K562 (cell line): ENCODE measurements at regions not wholly inside any gene's neighbourhood (a gene's known extent, or its start where the extent isn't known, plus 50 kb on each side); places are given as distances from the start of the nearest gene placed in this dataset.

ENCODE experiments used
- ATAC-seq: fragments of 200-7000 bp; cut with Tn5 transposase; 3 replicates; pipeline ENCODE4 v1.9.1; 2020; ENCODE audit warnings: moderate library complexity
- BruUV-seq: library from RNA; stranded (reverse); fragments of 400-500 nt; replicated peaks from 2 replicates; lab custom pipeline; 2021; lab: Mats Ljungman, UMichigan
- CTCF ChIA-PET: fragments of 300-600 bp; formaldehyde crosslinking; extraction: SDS; loops from one replicate; lab custom pipeline; 2021; ENCODE audit warnings: low intra/inter-chr PET ratio; lab: Yijun Ruan, JAX
- POLR2A ChIA-PET: fragments of 300-600, 350-650 bp; sonication (Branson Sonifier 250); formaldehyde crosslinking; extraction: SDS; loops from one replicate; lab custom pipeline; 2021; ENCODE audit warnings: antibody characterized with exemption, inconsistent platforms; lab: Yijun Ruan, JAX
- DNase-seq, 4 experiments: peaks; one replicate each; pipeline versions ENCODE4 v3.0.0 to v3.0.0-alpha.2; 2011 to 2018; ENCODE audit warnings: low spot score in 3 of 4, mixed read lengths in 3 of 4; ENCODE audit errors: extremely low read depth in 1 of 4
- FAIRE-seq: peaks from 2 replicates; lab custom pipeline; 2011; peaks lifted over from hg19 to GRCh38; lab: Jason Lieb, UNC
- H2AFZ ChIP-seq: 2 replicates; pipeline ENCODE4 v1.6.0; 2011; ENCODE audit warnings: low read depth, low read length, control low read depth, inconsistent platforms
- H3K27ac ChIP-seq: fragments of 200-600 bp; 3 replicates; pipeline ENCODE4 v1.8.0; 2011; ENCODE audit warnings: low read depth, mild to moderate bottlenecking, control low read depth, inconsistent platforms, low read length, moderate library complexity, mixed read lengths; ENCODE audit errors: extremely low read depth
- H3K27me3 ChIP-seq, 2 experiments: fragments of 300-600 bp in 1 of 2; 2 replicates in 1 of 2; 3 replicates in 1 of 2; pipeline versions ENCODE4 v1.6.0 to v1.8.0; 2011; ENCODE audit warnings: inconsistent platforms in 2 of 2, low read length in 2 of 2, mild to moderate bottlenecking in 1 of 2, mixed read lengths in 1 of 2, moderate library complexity in 1 of 2; ENCODE audit not compliant: control insufficient read depth in 2 of 2, insufficient read depth in 2 of 2
- H3K36me3 ChIP-seq: fragments of 300-600 bp; 3 replicates; pipeline ENCODE4 v1.8.0; 2011; ENCODE audit warnings: mild to moderate bottlenecking, low read length, inconsistent platforms; ENCODE audit not compliant: control insufficient read depth, insufficient read depth
- H3K4me1 ChIP-seq, 2 experiments: fragments of 200-600 bp in 1 of 2; replicated peaks in 1 of 2; 2 replicates in 1 of 2; 3 replicates in 1 of 2; pipeline versions ENCODE4 v1.5.1 to v1.8.0; 2011; ENCODE audit warnings: inconsistent platforms in 2 of 2, low read length in 2 of 2, mild to moderate bottlenecking in 1 of 2, mixed read lengths in 1 of 2, moderate library complexity in 1 of 2; ENCODE audit not compliant: control insufficient read depth in 2 of 2, insufficient read depth in 2 of 2
- H3K4me2 ChIP-seq: 2 replicates; pipeline ENCODE4 v1.6.1; 2011; ENCODE audit warnings: low read length, control low read depth, inconsistent platforms, mixed read lengths; ENCODE audit not compliant: insufficient read depth
- H3K4me3 ChIP-seq: fragments of 200-600 bp; sonication (generic), shearing (Covaris generic); 2 replicates; pipeline ENCODE4 v1.5.1; 2016; ENCODE audit warnings: control low read depth, inconsistent platforms
- H3K79me2 ChIP-seq: fragments of 200-600 bp; 3 replicates; pipeline ENCODE4 v1.8.0; 2011; ENCODE audit warnings: low read length, inconsistent platforms; ENCODE audit not compliant: control insufficient read depth, insufficient read depth
- H3K9ac ChIP-seq, 2 experiments: 2 replicates each; pipeline versions ENCODE4 v1.6.0 to v1.6.1; 2011; ENCODE audit warnings: low read depth in 2 of 2, low read length in 2 of 2, control low read depth in 1 of 2, inconsistent platforms in 1 of 2, mild to moderate bottlenecking in 1 of 2, mixed read lengths in 1 of 2; ENCODE audit not compliant: insufficient read depth in 1 of 2
- H3K9me1 ChIP-seq: one replicate; pipeline ENCODE4 v1.6.0; 2011; ENCODE audit warnings: inconsistent platforms, mild to moderate bottlenecking, low read length, moderate library complexity; ENCODE audit not compliant: control insufficient read depth, insufficient read depth
- H3K9me3 ChIP-seq: replicated peaks from 2 replicates; pipeline ENCODE4 v1.5.1; 2011; ENCODE audit warnings: low read depth, low read length, inconsistent platforms; ENCODE audit not compliant: control insufficient read depth, insufficient read depth
- H4K20me1 ChIP-seq: replicated peaks from 2 replicates; pipeline ENCODE4 v1.6.1; 2011; ENCODE audit warnings: low read length, inconsistent platforms, mixed read lengths; ENCODE audit not compliant: control insufficient read depth, insufficient read depth
- MEF2A ChIP-seq: IDR thresholded peaks from 2 replicates; pipeline ENCODE4 v1.6.1; 2011; ENCODE audit warnings: low read depth, mild to moderate bottlenecking, low read length, moderate library complexity; ENCODE audit not compliant: control insufficient read depth
- PREB ChIP-seq: sonication (generic); formaldehyde crosslinking; IDR thresholded peaks from 2 replicates; pipeline ENCODE4 v1.8.1; 2023; ENCODE audit warnings: mild to moderate bottlenecking, missing genetic modification reagents
- SNAPC5 ChIP-seq: fragments of 250-450 bp; sonication (Bioruptor Pico); IDR thresholded peaks from 2 replicates; pipeline ENCODE4 v1.8.0; 2021; ENCODE audit warnings: moderate library complexity, mild to moderate bottlenecking, inconsistent platforms
- ZNF224 ChIP-seq: sonication (generic); formaldehyde crosslinking; IDR thresholded peaks from 2 replicates; pipeline ENCODE4 v1.8.0; 2022; ENCODE audit warnings: mild to moderate bottlenecking, missing genetic modification reagents
- ZNF318 ChIP-seq, 2 experiments: fragments of 450-650 bp; IDR thresholded peaks; 2 replicates each; pipeline ENCODE4 v1.6.1; 2016; ENCODE audit warnings: mild to moderate bottlenecking in 2 of 2, borderline replicate concordance in 1 of 2, low read depth in 1 of 2, moderate library complexity in 1 of 2
- WGBS: fragments of 100-300 bp; shearing (Covaris generic); methylation state at CpG from one replicate; pipeline ENCODE4 v1.1.6; 2016; ENCODE audit warnings: low coverage, mixed read lengths; ENCODE audit not compliant: insufficient coverage; ENCODE audit errors: missing lambda C conversion rate; 5-methylcytosine and 5-hydroxymethylcytosine counted together
- in situ Hi-C: fragments of 300-500 bp; cut with MboI; formaldehyde crosslinking; loops from 4 replicates; pipeline ENCODE4 v1.15.0; 2018; ENCODE audit warnings: inconsistent platforms, mixed read lengths
- intact Hi-C: fragments of 100-400 bp; cut with micrococcal nuclease; formaldehyde crosslinking; loops from 2 replicates; pipeline ENCODE4 v1.14.2; 2022

GRCh38 chr2:194328456-194328855 lies 1328.6 kb upstream of the SLC39A10 start (continued):
- TF ChIP-seq PREB = no peak

GRCh38 chr2:194327196-194327888 lies 1329.7 kb upstream of the SLC39A10 start:
- Histone ChIP-seq H2AFZ (no peak overlapping the region), H3K9ac (no peak overlapping the region), H3K79me2 (no peaks in the 10 kb centered on the region), H3K36me3 (no peaks in the 10 kb centered on the region), H3K9me1 (no peaks in the 10 kb centered on the region), H3K27me3 (no peaks in the 10 kb centered on the region), H3K9me3 (no peaks in the 10 kb centered on the region), H4K20me1 (no peaks in the 10 kb centered on the region), H3K4me1 (no peaks in the 10 kb centered on the region), H3K4me2 (no peak overlapping the region), H3K4me3 (no peak overlapping the region), H3K27ac (no peak overlapping the region)
- WGBS = 0% methylated on average over 14 of the region's 25 CpGs
- ChIA-PET CTCF (no interaction called here), POLR2A (no interaction called here)
- no peak for ATAC-seq
- BruUV-seq = no TSS peak
- TF ChIP-seq MEF2A = no peak
- TF ChIP-seq SNAPC5 (CRISPR knock-in tag) = no peak
- TF ChIP-seq ZNF318 (IDR thresholded peaks at IDR 0.05; ENCODE audit: borderline replicate concordance in 1 of 2, low read depth in 1 of 2) = no peak
- no peak for TF ChIP-seq ZNF224 (CRISPR knock-in tag)
- in situ Hi-C loops (no loop called here), intact Hi-C loops (no loop called here)
- FAIRE-seq = no peak
- no peak for DNase-seq
